SJSA1 (cell line): ENCODE measurements at regions not wholly inside any gene's neighbourhood (a gene's known extent, or its start where the extent isn't known, plus 50 kb on each side); places are given as distances from the start of the nearest gene placed in this dataset.

Experiments
- DNase-seq, 2 experiments: peaks; one replicate each; pipeline ENCODE4 v3.0.0-alpha.2; 2015 to 2020; ENCODE audit warnings: low spot score in 2 of 2, low read depth in 1 of 2
- H3K27ac ChIP-seq: fragments of 250-450 bp; sonication (Bioruptor Pico); 2 replicates; pipeline ENCODE4 v1.5.1; 2020; ENCODE audit warnings: mild to moderate bottlenecking, moderate library complexity
- H3K27me3 ChIP-seq: fragments of 250-450 bp; sonication (Bioruptor Pico); replicated peaks from 2 replicates; pipeline ENCODE4 v1.5.1; 2020; ENCODE audit warnings: mild to moderate bottlenecking, moderate library complexity
- H3K36me3 ChIP-seq: fragments of 250-450 bp; sonication (Bioruptor Pico); 2 replicates; pipeline ENCODE4 v1.5.1; 2020; ENCODE audit warnings: mild to moderate bottlenecking
- H3K4me1 ChIP-seq: fragments of 250-450 bp; sonication (Bioruptor Pico); replicated peaks from 2 replicates; pipeline ENCODE4 v1.6.1; 2021; ENCODE audit warnings: mild to moderate bottlenecking
- H3K4me3 ChIP-seq: fragments of 250-450 bp; sonication (Bioruptor Pico); 2 replicates; pipeline ENCODE4 v1.5.1; 2020; ENCODE audit warnings: mild to moderate bottlenecking
- H3K9me3 ChIP-seq: fragments of 250-450 bp; sonication (Bioruptor Pico); replicated peaks from 2 replicates; pipeline ENCODE4 v1.5.1; 2020; ENCODE audit warnings: mild to moderate bottlenecking

GRCh38 chr1:13878021-13878420 is 178.0 kb downstream of the PRDM2 start:
- H3K4me3 ChIP-seq, result no peak overlapping the region
- no peak for DNase-seq
- no peaks in the 10 kb centered on the region for H3K36me3 ChIP-seq
- H3K9me3 ChIP-seq, result no peaks in the 10 kb centered on the region
- H3K4me1 ChIP-seq, result no peaks in the 10 kb centered on the region
- no peak overlapping the region for H3K27ac ChIP-seq
- no peaks in the 10 kb centered on the region for H3K27me3 ChIP-seq

GRCh38 chr1:13878451-13878850 is 178.5 kb downstream of the PRDM2 start:
- H3K36me3 ChIP-seq, result no peaks in the 10 kb centered on the region
- H3K4me1 ChIP-seq, result no peaks in the 10 kb centered on the region
- H3K9me3 ChIP-seq, result no peaks in the 10 kb centered on the region
- no peak overlapping the region for H3K4me3 ChIP-seq
- H3K27ac ChIP-seq, result no peak overlapping the region
- H3K27me3 ChIP-seq, result no peaks in the 10 kb centered on the region
- no peak for DNase-seq

DNA sequence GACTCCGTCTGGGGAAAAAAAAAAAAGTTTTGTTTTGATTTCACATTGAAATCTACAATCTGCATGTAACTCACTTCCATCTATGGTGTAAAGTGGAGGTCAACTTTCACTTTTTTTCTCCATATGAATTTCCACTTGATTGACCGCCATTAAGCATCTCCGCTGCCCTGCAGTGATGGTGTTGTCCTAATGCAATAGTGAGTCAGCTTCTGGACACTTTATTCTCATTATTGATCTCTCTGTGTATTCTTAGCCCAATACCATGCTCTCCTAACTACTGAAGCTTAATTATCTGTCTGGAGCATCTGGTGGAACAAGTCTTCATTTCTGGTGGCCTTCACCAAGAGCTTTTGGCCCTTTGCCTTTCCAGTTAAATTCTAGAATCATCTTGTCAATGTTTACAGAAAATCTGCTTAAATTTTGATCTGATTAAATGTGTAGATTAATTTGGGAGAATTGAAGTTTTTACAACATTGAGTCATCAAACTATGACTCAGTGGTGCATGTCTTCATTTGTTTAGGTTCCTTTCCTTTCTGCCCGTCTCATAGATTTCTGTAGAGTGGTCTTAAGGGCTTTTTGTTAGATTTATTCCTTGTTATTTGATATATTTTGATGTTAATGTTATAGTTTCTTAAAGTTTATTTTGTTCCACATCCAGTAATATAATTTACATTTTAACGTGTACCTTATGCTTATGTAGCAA is 181.5 kb downstream of the PRDM2 start:
- Histone ChIP-seq H3K9me3 (no peaks in the 10 kb centered on the region), H3K27ac (no peak overlapping the region), H3K27me3 (no peaks in the 10 kb centered on the region), H3K4me1 (no peaks in the 10 kb centered on the region), H3K4me3 (no peak overlapping the region), H3K36me3 (no peaks in the 10 kb centered on the region)
- DNase-seq, result no peak

DNA sequence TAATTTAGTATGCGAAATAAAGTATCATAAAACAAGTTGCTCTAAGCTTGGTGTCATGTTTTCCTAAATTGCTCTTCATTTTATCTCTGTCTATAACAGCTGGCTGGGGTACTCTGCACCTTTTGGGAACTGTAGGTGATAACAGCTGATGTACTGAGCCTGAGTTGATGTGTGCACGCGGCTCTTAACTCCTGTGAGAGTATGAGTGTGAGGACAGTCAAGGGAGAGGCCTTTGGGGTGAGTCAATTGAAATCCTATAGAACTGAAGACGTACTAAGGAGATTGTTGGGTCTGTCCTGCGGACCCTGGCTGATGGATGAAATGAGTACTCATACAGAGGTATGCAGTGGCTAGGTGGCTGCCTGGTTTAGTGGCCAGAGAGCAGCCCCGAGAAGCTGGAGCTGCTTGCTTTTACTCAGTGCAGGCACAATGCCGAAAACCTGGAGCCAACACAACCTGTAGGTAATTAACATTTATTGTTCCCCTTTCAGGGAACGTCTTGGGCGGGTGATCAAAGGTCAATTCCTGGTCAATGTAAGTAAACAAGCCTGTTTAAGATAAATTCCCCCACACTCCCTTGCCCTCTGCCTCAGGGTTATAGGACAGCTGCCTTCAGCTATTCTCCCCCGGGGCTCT is 188.5 kb downstream of the PRDM2 start:
- H3K36me3 ChIP-seq, result no peaks in the 10 kb centered on the region
- H3K9me3 ChIP-seq, result no peaks in the 10 kb centered on the region
- no peak for DNase-seq
- no peak overlapping the region for H3K4me3 ChIP-seq
- no peaks in the 10 kb centered on the region for H3K4me1 ChIP-seq
- H3K27ac ChIP-seq, result no peak overlapping the region
- H3K27me3 ChIP-seq, result peaks cover 44% of the 10 kb centered on the region

DNA sequence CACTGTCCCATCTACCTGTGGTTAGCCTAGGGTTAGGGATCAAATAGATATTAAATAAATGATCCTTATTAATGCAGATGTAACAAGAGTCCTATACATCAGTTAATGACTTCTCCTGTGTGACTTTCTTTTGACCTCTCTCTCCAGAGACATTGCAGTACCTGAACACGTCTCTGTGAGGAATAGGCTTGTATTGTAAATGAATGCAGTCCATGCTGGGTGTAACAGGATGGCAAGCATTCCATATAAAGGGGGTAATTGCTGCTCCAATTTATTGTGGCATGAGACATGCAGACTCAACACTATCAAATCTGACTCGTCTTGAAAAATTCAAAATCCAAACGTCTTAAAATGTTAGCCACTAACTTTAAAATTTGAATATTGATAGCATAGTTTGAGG is 189.5 kb downstream of the PRDM2 start:
- Histone ChIP-seq H3K36me3 (no peaks in the 10 kb centered on the region), H3K27me3 (peaks cover 46% of the 10 kb centered on the region), H3K4me3 (no peak overlapping the region), H3K9me3 (no peaks in the 10 kb centered on the region), H3K4me1 (no peaks in the 10 kb centered on the region), H3K27ac (no peak overlapping the region)
- DNase-seq, result no peak

GRCh38 chr1:13890766-13891165 is 190.8 kb downstream of the PRDM2 start:
- Histone ChIP-seq H3K4me3 (no peak overlapping the region), H3K9me3 (no peaks in the 10 kb centered on the region), H3K27ac (no peak overlapping the region), H3K36me3 (no peaks in the 10 kb centered on the region), H3K27me3 (peaks cover 48% of the 10 kb centered on the region), H3K4me1 (no peaks in the 10 kb centered on the region)
- no peak for DNase-seq

- Histone ChIP-seq H3K27me3 (peaks cover 46% of the 10 kb centered on the region), H3K27ac (no peak overlapping the region)
These were observed 192.2 kb downstream of the PRDM2 start for GRCh38 chr1:13892198-13892597.

DNA sequence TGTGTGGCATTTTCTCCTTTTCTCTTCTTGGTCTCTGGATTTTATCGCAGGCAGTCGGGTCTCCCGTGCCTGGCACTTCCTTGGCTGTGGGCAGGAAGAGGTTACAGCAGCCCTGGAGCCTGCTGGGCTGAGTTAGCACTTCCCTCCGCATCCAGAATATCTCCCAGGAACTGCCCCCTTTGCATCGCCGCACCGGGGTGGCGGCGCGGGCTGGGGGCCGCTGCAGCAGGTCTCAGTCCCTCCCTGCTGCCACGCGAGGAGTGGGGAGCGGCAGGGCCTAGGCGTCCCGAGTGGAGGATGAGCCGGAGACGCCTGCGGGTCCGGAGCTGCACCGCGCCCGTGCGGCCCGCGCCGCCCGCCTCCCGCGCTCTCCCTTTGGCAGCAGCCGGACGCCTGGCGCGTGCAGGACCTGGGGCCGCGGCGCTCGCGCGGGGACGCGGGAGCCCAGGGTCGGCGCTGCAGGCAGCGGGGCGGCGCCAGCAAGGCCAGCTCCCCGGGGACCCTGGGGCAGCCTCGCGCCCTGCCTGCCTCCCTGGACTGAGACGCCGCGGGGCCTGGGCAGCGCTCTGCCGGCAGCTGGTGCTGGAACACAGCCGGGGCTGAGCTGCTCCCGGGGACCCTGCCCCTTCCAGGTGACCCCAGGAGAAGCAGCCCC is 192.8 kb downstream of the PRDM2 start:
- no peak overlapping the region for H3K27ac ChIP-seq
- H3K36me3 ChIP-seq, result no peaks in the 10 kb centered on the region
- H3K27me3 ChIP-seq, result peaks cover 45% of the 10 kb centered on the region
- DNase-seq, result no peak
- H3K4me3 ChIP-seq, result no peak overlapping the region
- H3K9me3 ChIP-seq, result no peaks in the 10 kb centered on the region
- no peaks in the 10 kb centered on the region for H3K4me1 ChIP-seq

More at GRCh38 chr1:13892198-13892597, 192.2 kb downstream of the PRDM2 start:
- no peaks in the 10 kb centered on the region for H3K36me3 ChIP-seq
- no peaks in the 10 kb centered on the region for H3K9me3 ChIP-seq
- DNase-seq, result no peak
- no peak overlapping the region for H3K4me3 ChIP-seq
- no peaks in the 10 kb centered on the region for H3K4me1 ChIP-seq

DNA sequence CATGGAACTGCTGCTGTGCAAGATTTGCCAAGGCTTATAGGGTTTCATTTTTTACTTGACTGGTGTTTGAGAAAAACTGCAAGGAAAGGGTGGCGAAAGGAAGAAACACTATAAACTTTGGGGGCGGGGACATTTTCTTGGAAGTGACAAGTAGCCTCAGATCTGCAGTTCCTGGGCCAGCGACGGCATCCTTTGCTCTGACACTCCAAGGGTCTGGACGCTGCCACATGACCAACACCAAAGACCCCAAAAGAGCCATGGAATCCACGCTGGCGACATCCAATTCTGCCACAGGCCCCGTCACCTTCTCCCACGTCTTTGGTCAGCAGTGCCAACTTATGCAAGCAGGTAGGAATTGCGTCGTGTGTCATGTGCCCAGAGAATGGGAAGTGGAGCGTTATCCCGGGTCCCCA is 193.4 kb downstream of the PRDM2 start:
- H3K27me3 ChIP-seq, result peaks cover 41% of the 10 kb centered on the region
- no peaks in the 10 kb centered on the region for H3K9me3 ChIP-seq
- no peaks in the 10 kb centered on the region for H3K36me3 ChIP-seq
- H3K4me3 ChIP-seq, result no peak overlapping the region
- no peaks in the 10 kb centered on the region for H3K4me1 ChIP-seq
- no peak for DNase-seq
- H3K27ac ChIP-seq, result no peak overlapping the region

DNA sequence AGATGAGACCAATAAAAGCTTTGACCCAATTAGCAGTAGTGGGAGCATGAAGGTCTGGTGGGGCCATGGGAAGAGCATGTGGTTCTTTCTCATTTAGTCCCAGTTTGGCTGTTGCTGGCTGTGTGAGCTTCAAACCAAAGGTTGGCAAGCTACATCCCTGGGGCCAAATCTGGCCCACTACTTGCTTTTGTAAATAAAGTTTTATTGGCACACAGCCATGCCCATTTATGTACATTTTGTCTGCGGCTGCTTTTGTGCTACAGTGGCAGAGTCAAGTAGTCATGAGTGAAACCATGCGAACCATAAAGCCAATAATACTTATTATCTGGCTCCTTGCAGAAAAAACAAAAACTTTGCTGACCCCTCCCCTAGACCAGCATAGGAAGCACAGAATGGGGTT is 196.9 kb downstream of the PRDM2 start:
- Histone ChIP-seq H3K27ac (no peak overlapping the region), H3K4me3 (no peak overlapping the region), H3K9me3 (no peaks in the 10 kb centered on the region), H3K4me1 (no peaks in the 10 kb centered on the region), H3K36me3 (no peaks in the 10 kb centered on the region), H3K27me3 (peaks cover 18% of the 10 kb centered on the region)
- DNase-seq, result no peak

GRCh38 chr1:13898406-13898805 is 198.4 kb downstream of the PRDM2 start:
- H3K4me1 ChIP-seq, result no peaks in the 10 kb centered on the region
- H3K9me3 ChIP-seq, result no peaks in the 10 kb centered on the region
- H3K27ac ChIP-seq, result no peak overlapping the region
- H3K36me3 ChIP-seq, result no peaks in the 10 kb centered on the region
- H3K4me3 ChIP-seq, result no peak overlapping the region
- peaks cover 4% of the 10 kb centered on the region; the same call in 1 of the 2 replicates for H3K27me3 ChIP-seq
- no peak for DNase-seq

DNA sequence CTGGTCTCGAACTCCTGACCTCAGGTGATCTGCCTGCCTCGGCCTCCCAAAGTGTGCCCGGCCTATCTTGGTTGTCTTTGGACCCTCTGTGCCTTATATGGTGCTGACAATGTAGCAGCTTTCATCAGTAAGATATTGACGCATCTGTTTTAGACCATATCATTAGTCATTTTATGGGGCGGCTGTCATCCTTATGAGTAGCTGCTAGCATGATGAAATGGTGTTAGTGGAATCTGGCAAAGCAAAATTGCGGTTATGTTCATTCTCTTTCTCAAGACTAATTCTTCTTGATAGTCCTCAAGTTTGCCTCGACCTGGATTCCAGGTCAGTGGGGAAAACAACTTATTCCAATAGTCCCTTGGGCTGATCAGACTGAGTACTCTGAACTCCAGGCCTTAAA is 199.9 kb downstream of the PRDM2 start:
- H3K36me3 ChIP-seq, result no peaks in the 10 kb centered on the region
- H3K27ac ChIP-seq, result no peak overlapping the region
- H3K4me1 ChIP-seq, result no peaks in the 10 kb centered on the region
- no peak overlapping the region for H3K4me3 ChIP-seq
- no peaks in the 10 kb centered on the region for H3K9me3 ChIP-seq
- no peak for DNase-seq
- H3K27me3 ChIP-seq, result no peaks in the 10 kb centered on the region

- Histone ChIP-seq H3K36me3 (no peaks in the 10 kb centered on the region), H3K4me3 (no peak overlapping the region), H3K9me3 (no peaks in the 10 kb centered on the region), H3K27me3 (no peaks in the 10 kb centered on the region; the same call in 1 of the 2 replicates), H3K27ac (no peak overlapping the region), H3K4me1 (no peaks in the 10 kb centered on the region)
- no peak for DNase-seq
These were observed 200.6 kb downstream of the PRDM2 start for GRCh38 chr1:13900583-13900982.

- Histone ChIP-seq H3K36me3 (no peaks in the 10 kb centered on the region), H3K27me3 (peaks cover 4% of the 10 kb centered on the region; the same call in 1 of the 2 replicates), H3K4me1 (no peaks in the 10 kb centered on the region), H3K27ac (no peak overlapping the region), H3K4me3 (no peak overlapping the region), H3K9me3 (no peaks in the 10 kb centered on the region)
- DNase-seq, result no peak
These were observed 201.1 kb downstream of the PRDM2 start for GRCh38 chr1:13901039-13901438.
